ENCODE measurements at regions not wholly inside any gene's neighbourhood (a gene's known extent, or its start where the extent isn't known, plus 50 kb on each side); places are given as distances from the start of the nearest gene placed in this dataset.

GRCh38 chr14:94919896-94920295 lies 150.0 kb upstream of the GSC start:
- TF ChIP-seq ZNF671 (CRISPR knock-in tag; IDR thresholded peaks at IDR 0.05) (no peak), HMGA2 (CRISPR knock-in tag; IDR thresholded peaks at IDR 0.05) (no peak), RORB (CRISPR knock-in tag; IDR thresholded peaks at IDR 0.05) (no peak), ZNF423 (CRISPR knock-in tag; IDR thresholded peaks at IDR 0.05) (no peak)
- TF ChIP-seq, protein P1, sequence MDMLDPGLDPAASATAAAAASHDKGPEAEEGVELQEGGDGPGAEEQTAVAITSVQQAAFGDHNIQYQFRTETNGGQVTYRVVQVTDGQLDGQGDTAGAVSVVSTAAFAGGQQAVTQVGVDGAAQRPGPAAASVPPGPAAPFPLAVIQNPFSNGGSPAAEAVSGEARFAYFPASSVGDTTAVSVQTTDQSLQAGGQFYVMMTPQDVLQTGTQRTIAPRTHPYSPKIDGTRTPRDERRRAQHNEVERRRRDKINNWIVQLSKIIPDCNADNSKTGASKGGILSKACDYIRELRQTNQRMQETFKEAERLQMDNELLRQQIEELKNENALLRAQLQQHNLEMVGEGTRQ (CRISPR knock-in tag; IDR thresholded peaks at IDR 0.05) = no peak
- TF ChIP-seq, protein P2, sequence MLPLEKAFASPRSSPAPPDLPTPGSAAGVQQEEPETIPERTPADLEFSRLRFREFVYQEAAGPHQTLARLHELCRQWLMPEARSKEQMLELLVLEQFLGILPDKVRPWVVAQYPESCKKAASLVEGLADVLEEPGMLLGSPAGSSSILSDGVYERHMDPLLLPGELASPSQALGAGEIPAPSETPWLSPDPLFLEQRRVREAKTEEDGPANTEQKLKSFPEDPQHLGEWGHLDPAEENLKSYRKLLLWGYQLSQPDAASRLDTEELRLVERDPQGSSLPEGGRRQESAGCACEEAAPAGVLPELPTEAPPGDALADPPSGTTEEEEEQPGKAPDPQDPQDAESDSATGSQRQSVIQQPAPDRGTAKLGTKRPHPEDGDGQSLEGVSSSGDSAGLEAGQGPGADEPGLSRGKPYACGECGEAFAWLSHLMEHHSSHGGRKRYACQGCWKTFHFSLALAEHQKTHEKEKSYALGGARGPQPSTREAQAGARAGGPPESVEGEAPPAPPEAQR (CRISPR knock-in tag; IDR thresholded peaks at IDR 0.05) = no peak
- DNase-seq (ENCODE audit: low spot score) (no peak), ATAC-seq (no peak)
- no peaks in the 10 kb centered on the region; the same call in 1 of the 2 replicates for H3K27me3 Mint-ChIP-seq (ENCODE audit: low read depth)
- no peaks in the 10 kb centered on the region for H3K4me1 Mint-ChIP-seq
- no peak overlapping the region for H3K4me3 Mint-ChIP-seq
- POLR2A ChIA-PET = no interaction called here
- H3K27ac Mint-ChIP-seq = no peak overlapping the region
- peaks cover 14% of the 10 kb centered on the region for H3K9me3 Mint-ChIP-seq
- no peaks in the 10 kb centered on the region for H3K36me3 Mint-ChIP-seq
- CTCF ChIA-PET = no interaction called here

GRCh38 chr14:94918896-94919295 lies 149.0 kb upstream of the GSC start:
- ChIA-PET CTCF (no interaction called here), POLR2A (interaction anchor here (0.6 kb wide), 1 partner anchor 59 kb away, joined by 3 read pairs; no protein-coding TSS in a partner anchor)
- H3K9me3 Mint-ChIP-seq = peaks cover 9% of the 10 kb centered on the region
- TF ChIP-seq SOX15 (CRISPR knock-in tag; IDR thresholded peaks at IDR 0.05) (no peak), KAT7 (CRISPR knock-in tag; IDR thresholded peaks at IDR 0.05; ENCODE audit: borderline replicate concordance) (no peak), PRRX2 (CRISPR knock-in tag; IDR thresholded peaks at IDR 0.05) (no peak), ZMAT4 (CRISPR knock-in tag; IDR thresholded peaks at IDR 0.05) (no peak)
- TF ChIP-seq, protein P3, sequence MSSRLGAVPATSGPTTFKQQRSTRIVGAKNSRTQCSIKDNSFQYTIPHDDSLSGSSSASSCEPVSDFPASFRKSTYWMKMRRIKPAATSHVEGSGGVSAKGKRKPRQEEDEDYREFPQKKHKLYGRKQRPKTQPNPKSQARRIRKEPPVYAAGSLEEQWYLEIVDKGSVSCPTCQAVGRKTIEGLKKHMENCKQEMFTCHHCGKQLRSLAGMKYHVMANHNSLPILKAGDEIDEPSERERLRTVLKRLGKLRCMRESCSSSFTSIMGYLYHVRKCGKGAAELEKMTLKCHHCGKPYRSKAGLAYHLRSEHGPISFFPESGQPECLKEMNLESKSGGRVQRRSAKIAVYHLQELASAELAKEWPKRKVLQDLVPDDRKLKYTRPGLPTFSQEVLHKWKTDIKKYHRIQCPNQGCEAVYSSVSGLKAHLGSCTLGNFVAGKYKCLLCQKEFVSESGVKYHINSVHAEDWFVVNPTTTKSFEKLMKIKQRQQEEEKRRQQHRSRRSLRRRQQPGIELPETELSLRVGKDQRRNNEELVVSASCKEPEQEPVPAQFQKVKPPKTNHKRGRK (CRISPR knock-in tag; IDR thresholded peaks at IDR 0.05; ENCODE audit: borderline replicate concordance) = no peak
- TF ChIP-seq, protein P4, sequence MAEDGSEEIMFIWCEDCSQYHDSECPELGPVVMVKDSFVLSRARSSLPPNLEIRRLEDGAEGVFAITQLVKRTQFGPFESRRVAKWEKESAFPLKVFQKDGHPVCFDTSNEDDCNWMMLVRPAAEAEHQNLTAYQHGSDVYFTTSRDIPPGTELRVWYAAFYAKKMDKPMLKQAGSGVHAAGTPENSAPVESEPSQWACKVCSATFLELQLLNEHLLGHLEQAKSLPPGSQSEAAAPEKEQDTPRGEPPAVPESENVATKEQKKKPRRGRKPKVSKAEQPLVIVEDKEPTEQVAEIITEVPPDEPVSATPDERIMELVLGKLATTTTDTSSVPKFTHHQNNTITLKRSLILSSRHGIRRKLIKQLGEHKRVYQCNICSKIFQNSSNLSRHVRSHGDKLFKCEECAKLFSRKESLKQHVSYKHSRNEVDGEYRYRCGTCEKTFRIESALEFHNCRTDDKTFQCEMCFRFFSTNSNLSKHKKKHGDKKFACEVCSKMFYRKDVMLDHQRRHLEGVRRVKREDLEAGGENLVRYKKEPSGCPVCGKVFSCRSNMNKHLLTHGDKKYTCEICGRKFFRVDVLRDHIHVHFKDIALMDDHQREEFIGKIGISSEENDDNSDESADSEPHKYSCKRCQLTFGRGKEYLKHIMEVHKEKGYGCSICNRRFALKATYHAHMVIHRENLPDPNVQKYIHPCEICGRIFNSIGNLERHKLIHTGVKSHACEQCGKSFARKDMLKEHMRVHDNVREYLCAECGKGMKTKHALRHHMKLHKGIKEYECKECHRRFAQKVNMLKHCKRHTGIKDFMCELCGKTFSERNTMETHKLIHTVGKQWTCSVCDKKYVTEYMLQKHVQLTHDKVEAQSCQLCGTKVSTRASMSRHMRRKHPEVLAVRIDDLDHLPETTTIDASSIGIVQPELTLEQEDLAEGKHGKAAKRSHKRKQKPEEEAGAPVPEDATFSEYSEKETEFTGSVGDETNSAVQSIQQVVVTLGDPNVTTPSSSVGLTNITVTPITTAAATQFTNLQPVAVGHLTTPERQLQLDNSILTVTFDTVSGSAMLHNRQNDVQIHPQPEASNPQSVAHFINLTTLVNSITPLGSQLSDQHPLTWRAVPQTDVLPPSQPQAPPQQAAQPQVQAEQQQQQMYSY (CRISPR knock-in tag; IDR thresholded peaks at IDR 0.05) = no peak
- TF ChIP-seq, protein P2 (CRISPR knock-in tag; IDR thresholded peaks at IDR 0.05) = no peak
- ATAC-seq (no peak), DNase-seq (ENCODE audit: low spot score) (no peak)
- H3K27me3 Mint-ChIP-seq (ENCODE audit: low read depth) = no peaks in the 10 kb centered on the region; the same call in 1 of the 2 replicates
- no peak overlapping the region for H3K27ac Mint-ChIP-seq
- no peaks in the 10 kb centered on the region for H3K36me3 Mint-ChIP-seq
- no peak overlapping the region for H3K4me3 Mint-ChIP-seq
- no peaks in the 10 kb centered on the region for H3K4me1 Mint-ChIP-seq

DNA sequence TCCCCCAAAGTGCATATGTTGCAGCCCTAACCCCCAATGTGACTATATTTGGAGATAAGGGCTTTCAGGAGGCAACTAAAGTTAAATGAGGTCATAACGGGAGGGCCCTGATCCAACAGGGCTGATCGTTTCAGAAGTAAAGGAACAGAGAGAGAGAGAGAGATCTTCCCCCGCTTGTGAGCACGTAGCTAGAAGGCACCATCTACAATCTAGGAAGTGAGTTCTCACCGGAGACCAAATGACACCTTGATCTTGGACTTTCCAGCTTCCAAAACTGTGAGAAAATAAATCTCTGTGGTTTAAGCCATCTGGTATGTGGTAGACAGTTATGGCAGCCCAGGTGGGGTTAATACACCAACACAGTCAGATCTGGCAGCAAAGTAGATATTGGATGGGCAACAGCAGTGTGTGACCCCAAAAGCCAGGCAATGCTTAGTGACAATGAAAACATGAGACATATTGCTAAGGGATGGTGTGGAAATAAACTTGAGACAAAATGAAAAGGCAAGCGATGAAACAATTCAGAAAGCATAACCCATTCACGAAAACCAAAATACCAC lies 147.2 kb upstream of the GSC start:
- CTCF ChIA-PET = no interaction called here
- peaks cover 9% of the 10 kb centered on the region for H3K9me3 Mint-ChIP-seq
- TF ChIP-seq GRHL2 (CRISPR knock-in tag; IDR thresholded peaks at IDR 0.05; ENCODE audit: insufficient replicate concordance, severe bottlenecking) (no peak), KAT7 (CRISPR knock-in tag; IDR thresholded peaks at IDR 0.05; ENCODE audit: borderline replicate concordance) (no peak), ZNF423 (CRISPR knock-in tag; IDR thresholded peaks at IDR 0.05) (no peak), ZNF317 (CRISPR knock-in tag; IDR thresholded peaks at IDR 0.05; ENCODE audit: borderline replicate concordance, low read depth) (no peak), MLX (CRISPR knock-in tag; IDR thresholded peaks at IDR 0.05) (no peak), OVOL2 (CRISPR knock-in tag; IDR thresholded peaks at IDR 0.05; ENCODE audit: borderline replicate concordance) (no peak), ATF1 (CRISPR knock-in tag; IDR thresholded peaks at IDR 0.05) (no peak)
- TF ChIP-seq, protein P5, sequence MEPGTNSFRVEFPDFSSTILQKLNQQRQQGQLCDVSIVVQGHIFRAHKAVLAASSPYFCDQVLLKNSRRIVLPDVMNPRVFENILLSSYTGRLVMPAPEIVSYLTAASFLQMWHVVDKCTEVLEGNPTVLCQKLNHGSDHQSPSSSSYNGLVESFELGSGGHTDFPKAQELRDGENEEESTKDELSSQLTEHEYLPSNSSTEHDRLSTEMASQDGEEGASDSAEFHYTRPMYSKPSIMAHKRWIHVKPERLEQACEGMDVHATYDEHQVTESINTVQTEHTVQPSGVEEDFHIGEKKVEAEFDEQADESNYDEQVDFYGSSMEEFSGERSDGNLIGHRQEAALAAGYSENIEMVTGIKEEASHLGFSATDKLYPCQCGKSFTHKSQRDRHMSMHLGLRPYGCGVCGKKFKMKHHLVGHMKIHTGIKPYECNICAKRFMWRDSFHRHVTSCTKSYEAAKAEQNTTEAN (CRISPR knock-in tag; IDR thresholded peaks at IDR 0.05) = no peak
- TF ChIP-seq, protein P6, sequence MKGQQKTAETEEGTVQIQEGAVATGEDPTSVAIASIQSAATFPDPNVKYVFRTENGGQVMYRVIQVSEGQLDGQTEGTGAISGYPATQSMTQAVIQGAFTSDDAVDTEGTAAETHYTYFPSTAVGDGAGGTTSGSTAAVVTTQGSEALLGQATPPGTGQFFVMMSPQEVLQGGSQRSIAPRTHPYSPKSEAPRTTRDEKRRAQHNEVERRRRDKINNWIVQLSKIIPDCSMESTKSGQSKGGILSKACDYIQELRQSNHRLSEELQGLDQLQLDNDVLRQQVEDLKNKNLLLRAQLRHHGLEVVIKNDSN (CRISPR knock-in tag; IDR thresholded peaks at IDR 0.05) = no peak

More for the DNA sequence above, 147.2 kb upstream of the GSC start:
- DNase-seq (ENCODE audit: low spot score) (no peak), ATAC-seq (no peak)
- Mint-ChIP-seq H3K4me1 (no peaks in the 10 kb centered on the region), H3K27ac (no peak overlapping the region), H3K4me3 (no peak overlapping the region), H3K27me3 (ENCODE audit: low read depth) (no peaks in the 10 kb centered on the region; the same call in 1 of the 2 replicates), H3K36me3 (peaks cover 4% of the 10 kb centered on the region; the same call in 1 of the 2 replicates)
- POLR2A ChIA-PET = no interaction called here

All from WTC11 (cell line).